ENCODE measurements at regions not wholly inside any gene's neighbourhood (a gene's known extent, or its start where the extent isn't known, plus 50 kb on each side); places are given as distances from the start of the nearest gene placed in this dataset.
"Not testable (repeated sequence)": the region's sequence is repeated elsewhere in the genome, so short reads cannot be mapped to it uniquely, and the experiment has no call there.

- DNase-seq (ENCODE audit: extremely low spot score): no peak
- ChIA-PET CTCF (no interaction called here), POLR2A (no interaction called here)
- TF ChIP-seq CTBP1 (IDR thresholded peaks at IDR 0.05; ENCODE audit: borderline replicate concordance) (no peak), FOXM1 (IDR thresholded peaks at IDR 0.05; ENCODE audit: borderline replicate concordance) (no peak), SUZ12 (IDR thresholded peaks at IDR 0.05) (no peak), PKNOX1 (IDR thresholded peaks at IDR 0.05) (no peak), FOXA1 (IDR thresholded peaks at IDR 0.05) (no peak), ZNF384 (IDR thresholded peaks at IDR 0.05) (no peak), ARNT (IDR thresholded peaks at IDR 0.05) (no peak), FOXK2 (IDR thresholded peaks at IDR 0.05) (no peak), TARDBP (IDR thresholded peaks at IDR 0.05) (no peak), LEF1 (IDR thresholded peaks at IDR 0.05; ENCODE audit: borderline replicate concordance) (no peak), ELF4 (IDR thresholded peaks at IDR 0.05) (no peak), HDGF (IDR thresholded peaks at IDR 0.05; ENCODE audit: borderline replicate concordance) (no peak), NFRKB (IDR thresholded peaks at IDR 0.05) (no peak), SP1 (IDR thresholded peaks at IDR 0.05) (no peak), BHLHE40 (IDR thresholded peaks at IDR 0.05; ENCODE audit: borderline replicate concordance) (no peak), L3MBTL2 (conservative IDR thresholded peaks at IDR 0.05) (no peak)
Measured at GRCh38 chr10:107966826-107967225, 802.3 kb upstream of the SORCS1 start.

- CTCF ChIA-PET: no interaction called here
- DNase-seq (ENCODE audit: extremely low spot score): no peak
- POLR2A ChIA-PET: no interaction called here
Measured at GRCh38 chr10:107952649-107953556, 788.4 kb upstream of the SORCS1 start.

GRCh38 chr10:107950411-107951062 is 786.0 kb upstream of the SORCS1 start:
- POLR2A ChIA-PET; DNase-seq (ENCODE audit: extremely low spot score); CTCF ChIA-PET: not testable (repeated sequence)

More at GRCh38 chr10:107952649-107953556, 788.4 kb upstream of the SORCS1 start:
- no peak for TF ChIP-seq ARNT (IDR thresholded peaks at IDR 0.05)
- no peak for TF ChIP-seq L3MBTL2 (conservative IDR thresholded peaks at IDR 0.05)
- TF ChIP-seq BHLHE40 (IDR thresholded peaks at IDR 0.05; ENCODE audit: borderline replicate concordance): no peak
- no peak for TF ChIP-seq FOXM1 (IDR thresholded peaks at IDR 0.05; ENCODE audit: borderline replicate concordance)
- no peak for TF ChIP-seq TARDBP (IDR thresholded peaks at IDR 0.05)
- no peak for TF ChIP-seq SP1 (IDR thresholded peaks at IDR 0.05)
- TF ChIP-seq FOXK2 (IDR thresholded peaks at IDR 0.05): no peak
- TF ChIP-seq ZNF384 (IDR thresholded peaks at IDR 0.05): no peak
- TF ChIP-seq CTBP1 (IDR thresholded peaks at IDR 0.05; ENCODE audit: borderline replicate concordance): no peak
- no peak for TF ChIP-seq PKNOX1 (IDR thresholded peaks at IDR 0.05)
- no peak for TF ChIP-seq FOXA1 (IDR thresholded peaks at IDR 0.05)

- no peak for DNase-seq (ENCODE audit: extremely low spot score)
- TF ChIP-seq L3MBTL2 (conservative IDR thresholded peaks at IDR 0.05) (no peak), BHLHE40 (IDR thresholded peaks at IDR 0.05; ENCODE audit: borderline replicate concordance) (no peak), ZNF384 (IDR thresholded peaks at IDR 0.05) (no peak), CTBP1 (IDR thresholded peaks at IDR 0.05; ENCODE audit: borderline replicate concordance) (no peak), SUZ12 (IDR thresholded peaks at IDR 0.05) (no peak), TARDBP (IDR thresholded peaks at IDR 0.05) (no peak), FOXM1 (IDR thresholded peaks at IDR 0.05; ENCODE audit: borderline replicate concordance) (no peak), SP1 (IDR thresholded peaks at IDR 0.05) (no peak), FOXA1 (IDR thresholded peaks at IDR 0.05) (no peak), NFRKB (IDR thresholded peaks at IDR 0.05) (no peak), ARNT (IDR thresholded peaks at IDR 0.05) (no peak), FOXK2 (IDR thresholded peaks at IDR 0.05) (no peak), ELF4 (IDR thresholded peaks at IDR 0.05) (no peak), HDGF (IDR thresholded peaks at IDR 0.05; ENCODE audit: borderline replicate concordance) (no peak), PKNOX1 (IDR thresholded peaks at IDR 0.05) (no peak), LEF1 (IDR thresholded peaks at IDR 0.05; ENCODE audit: borderline replicate concordance) (no peak)
- ChIA-PET CTCF (no interaction called here), POLR2A (no interaction called here)
Measured at GRCh38 chr10:107942826-107943225, 778.3 kb upstream of the SORCS1 start.

GRCh38 chr10:107933076-107933475 is 768.6 kb upstream of the SORCS1 start:
- TF ChIP-seq HDGF (IDR thresholded peaks at IDR 0.05; ENCODE audit: borderline replicate concordance): no peak
- no peak for TF ChIP-seq FOXA1 (IDR thresholded peaks at IDR 0.05)
- TF ChIP-seq BHLHE40 (IDR thresholded peaks at IDR 0.05; ENCODE audit: borderline replicate concordance): no peak
- no peak for TF ChIP-seq L3MBTL2 (conservative IDR thresholded peaks at IDR 0.05)
- TF ChIP-seq PKNOX1 (IDR thresholded peaks at IDR 0.05): no peak
- TF ChIP-seq LEF1 (IDR thresholded peaks at IDR 0.05; ENCODE audit: borderline replicate concordance): no peak
- no peak for TF ChIP-seq ELF4 (IDR thresholded peaks at IDR 0.05)
- TF ChIP-seq ZNF384 (IDR thresholded peaks at IDR 0.05): no peak
- no peak for TF ChIP-seq ARNT (IDR thresholded peaks at IDR 0.05)
- no peak for TF ChIP-seq FOXM1 (IDR thresholded peaks at IDR 0.05; ENCODE audit: borderline replicate concordance)
- TF ChIP-seq TARDBP (IDR thresholded peaks at IDR 0.05): no peak
- no peak for TF ChIP-seq FOXK2 (IDR thresholded peaks at IDR 0.05)
- no peak for TF ChIP-seq CTBP1 (IDR thresholded peaks at IDR 0.05; ENCODE audit: borderline replicate concordance)
- no peak for TF ChIP-seq SP1 (IDR thresholded peaks at IDR 0.05)
- TF ChIP-seq NFRKB (IDR thresholded peaks at IDR 0.05): no peak
- no peak for TF ChIP-seq SUZ12 (IDR thresholded peaks at IDR 0.05)
- POLR2A ChIA-PET: no interaction called here
- CTCF ChIA-PET: no interaction called here
- no peak for DNase-seq (ENCODE audit: extremely low spot score)

Measured in HEK293T (cell line).